Activated naive CD4-positive, alpha-beta T cell treated with anti-CD3 and anti-CD28 coated beads, Interleukin-2, amount 10 ng/mL, durations not matched to agents 7 days and 5 days (primary cell): ENCODE measurements at regions not wholly inside any gene's neighbourhood (a gene's known extent, or its start where the extent isn't known, plus 50 kb on each side); places are given as distances from the start of the nearest gene placed in this dataset.
A peak's percentile ranks its signal among the peaks of the same experiment; 100 is the strongest.

ENCODE experiments used
- CTCF ChIA-PET: fragments of 350-600 bp; sonication (Branson Sonifier 250); formaldehyde crosslinking; loops from one replicate; lab custom pipeline; 2021; ENCODE audit warnings: antibody characterized with exemption; lab: Charles Lee
- DNase-seq: peaks from one replicate; pipeline ENCODE4 v3.0.0-alpha.2; 2020
- H3K27ac Mint-ChIP-seq: one replicate; pipeline ENCODE4 v1.8.0; 2021; ENCODE audit warnings: mild to moderate bottlenecking, moderate library complexity, mixed read lengths
- H3K27me3 Mint-ChIP-seq: one replicate; pipeline ENCODE4 v1.8.0; 2021; ENCODE audit warnings: mild to moderate bottlenecking, mixed read lengths
- H3K36me3 Mint-ChIP-seq: one replicate; pipeline ENCODE4 v1.8.0; 2021; ENCODE audit warnings: mixed read lengths
- H3K4me1 Mint-ChIP-seq: one replicate; pipeline ENCODE4 v1.8.0; 2021; ENCODE audit warnings: mixed read lengths
- H3K4me3 Mint-ChIP-seq: one replicate; pipeline ENCODE4 v1.8.0; 2021; ENCODE audit warnings: mild to moderate bottlenecking, moderate library complexity, mixed read lengths
- H3K9me3 Mint-ChIP-seq: one replicate; pipeline ENCODE4 v1.8.0; 2021; ENCODE audit warnings: mixed read lengths

- H3K27ac Mint-ChIP-seq = no peak overlapping the region
Measured at GRCh38 chr15:85306946-85307686, 73.3 kb upstream of the AKAP13 start.

GRCh38 chr15:85307687-85308045 lies 72.7 kb upstream of the AKAP13 start:
- CTCF ChIA-PET = interaction anchor here (1.2 to 1.4 kb wide), 2 partner anchors 24 to 106 kb away, joined by 3 to 5 read pairs; no protein-coding TSS in a partner anchor
- Mint-ChIP-seq H3K4me3 (no peak overlapping the region), H3K27me3 (peaks cover 14% of the 10 kb centered on the region), H3K27ac (no peak overlapping the region), H3K9me3 (peaks cover 3% of the 10 kb centered on the region), H3K4me1 (peaks cover 17% of the 10 kb centered on the region), H3K36me3 (peaks cover 2% of the 10 kb centered on the region)
- DNase-seq = no peak

More at GRCh38 chr15:85306946-85307686, 73.3 kb upstream of the AKAP13 start:
- H3K4me1 Mint-ChIP-seq = peaks cover 15% of the 10 kb centered on the region
- no peak overlapping the region for H3K4me3 Mint-ChIP-seq
- peaks cover 11% of the 10 kb centered on the region for H3K27me3 Mint-ChIP-seq
- DNase-seq = no peak
- CTCF ChIA-PET = interaction anchor here (1.2 to 1.5 kb wide), 2 partner anchors 17 to 107 kb away, joined by 4 to 5 read pairs; no protein-coding TSS in a partner anchor
- H3K36me3 Mint-ChIP-seq = peaks cover 2% of the 10 kb centered on the region
- H3K9me3 Mint-ChIP-seq = peaks cover 3% of the 10 kb centered on the region

- Mint-ChIP-seq H3K9me3 (peaks cover 5% of the 10 kb centered on the region), H3K4me3 (no peak overlapping the region), H3K4me1 (peaks cover 44% of the 10 kb centered on the region), H3K36me3 (peaks cover 2% of the 10 kb centered on the region), H3K27me3 (peaks cover 14% of the 10 kb centered on the region), H3K27ac (no peak overlapping the region)
- CTCF ChIA-PET = interaction anchor here (1.4 to 2.2 kb wide), 2 partner anchors 19 to 98 kb away, joined by 3 to 13 read pairs; no protein-coding TSS in a partner anchor
- no peak for DNase-seq
Measured at GRCh38 chr15:85311647-85312046, 68.8 kb upstream of the AKAP13 start.

- H3K4me1 Mint-ChIP-seq = peaks cover 52% of the 10 kb centered on the region
- DNase-seq = no peak
- H3K36me3 Mint-ChIP-seq = peaks cover 2% of the 10 kb centered on the region
- H3K27ac Mint-ChIP-seq = no peak overlapping the region
- peaks cover 11% of the 10 kb centered on the region for H3K27me3 Mint-ChIP-seq
- peaks cover 5% of the 10 kb centered on the region for H3K9me3 Mint-ChIP-seq
- H3K4me3 Mint-ChIP-seq = no peak overlapping the region
- CTCF ChIA-PET = interaction anchor here (0.8 to 2.2 kb wide), 5 partner anchors 13 to 101 kb away, joined by 3 to 13 read pairs (median 4); partner anchors contain the start of gene AKAP13
Measured at GRCh38 chr15:85312486-85312885, 67.9 kb upstream of the AKAP13 start.

DNA sequence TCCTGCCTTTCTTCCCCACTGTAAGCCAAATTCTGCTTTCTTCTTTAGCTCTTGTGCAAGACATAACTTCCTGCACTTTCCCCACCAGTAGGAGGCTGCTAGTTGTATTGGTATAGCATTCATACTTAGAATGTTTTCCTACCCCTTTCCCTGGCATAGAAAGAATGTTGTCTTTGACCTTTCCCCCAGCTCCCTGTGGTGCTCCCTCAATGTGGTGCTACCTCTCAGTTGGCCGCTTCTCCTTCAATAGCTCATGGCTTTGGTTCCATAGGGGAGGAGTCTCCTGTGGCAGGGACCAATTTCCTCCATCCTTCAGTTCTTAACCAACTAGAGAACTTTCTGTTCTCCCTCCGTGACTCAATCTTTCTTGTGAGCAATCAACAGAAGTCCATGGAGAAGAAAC lies 67.5 kb upstream of the AKAP13 start:
- no peak overlapping the region for H3K4me3 Mint-ChIP-seq
- no peak overlapping the region for H3K27ac Mint-ChIP-seq
- peaks cover 2% of the 10 kb centered on the region for H3K36me3 Mint-ChIP-seq
- DNase-seq = no peak
- peaks cover 11% of the 10 kb centered on the region for H3K27me3 Mint-ChIP-seq
- CTCF ChIA-PET = interaction anchor here (0.5 to 2.2 kb wide), 6 partner anchors 14 to 101 kb away, joined by 3 to 13 read pairs (median 4); partner anchors contain the start of gene AKAP13
- H3K9me3 Mint-ChIP-seq = peaks cover 5% of the 10 kb centered on the region
- H3K4me1 Mint-ChIP-seq = peaks cover 56% of the 10 kb centered on the region

- Mint-ChIP-seq H3K27me3 (peaks cover 11% of the 10 kb centered on the region), H3K4me1 (peaks cover 56% of the 10 kb centered on the region)
- DNase-seq = no peak
Measured at GRCh38 chr15:85313339-85313738, 67.1 kb upstream of the AKAP13 start.

DNA sequence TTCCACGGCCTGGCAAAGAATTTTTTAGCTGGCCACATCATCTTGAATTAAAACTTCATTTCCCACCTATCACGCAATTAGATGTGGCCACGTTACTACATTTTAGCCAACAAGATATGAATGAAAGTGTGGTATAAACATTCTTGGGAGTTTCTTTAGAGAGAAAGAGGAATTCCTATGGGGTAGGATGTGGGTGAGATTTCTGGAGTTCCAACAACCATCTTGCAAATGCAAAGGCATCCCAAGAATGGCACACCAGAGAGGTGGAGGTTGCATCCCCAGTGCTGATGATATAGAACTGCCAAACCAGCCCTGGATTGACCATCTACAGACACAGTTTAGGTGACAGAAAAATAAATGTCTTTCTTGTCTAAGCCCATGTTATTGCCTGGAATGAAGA lies 66.3 kb upstream of the AKAP13 start:
- Mint-ChIP-seq H3K4me1 (peaks cover 56% of the 10 kb centered on the region), H3K9me3 (peaks cover 5% of the 10 kb centered on the region), H3K4me3 (no peak overlapping the region), H3K36me3 (no peaks in the 10 kb centered on the region), H3K27ac (no peak overlapping the region), H3K27me3 (peaks cover 11% of the 10 kb centered on the region)
- no peak for DNase-seq
- CTCF ChIA-PET = interaction anchor here (2.2 kb wide), 1 partner anchor 17 kb away, joined by 13 read pairs; no protein-coding TSS in a partner anchor

More at GRCh38 chr15:85313339-85313738, 67.1 kb upstream of the AKAP13 start:
- CTCF ChIA-PET = interaction anchor here (0.5 to 2.2 kb wide), 6 partner anchors 14 to 100 kb away, joined by 3 to 13 read pairs (median 4); partner anchors contain the start of gene AKAP13
- Mint-ChIP-seq H3K9me3 (peaks cover 5% of the 10 kb centered on the region), H3K4me3 (no peak overlapping the region), H3K36me3 (peaks cover 2% of the 10 kb centered on the region), H3K27ac (no peak overlapping the region)

DNA sequence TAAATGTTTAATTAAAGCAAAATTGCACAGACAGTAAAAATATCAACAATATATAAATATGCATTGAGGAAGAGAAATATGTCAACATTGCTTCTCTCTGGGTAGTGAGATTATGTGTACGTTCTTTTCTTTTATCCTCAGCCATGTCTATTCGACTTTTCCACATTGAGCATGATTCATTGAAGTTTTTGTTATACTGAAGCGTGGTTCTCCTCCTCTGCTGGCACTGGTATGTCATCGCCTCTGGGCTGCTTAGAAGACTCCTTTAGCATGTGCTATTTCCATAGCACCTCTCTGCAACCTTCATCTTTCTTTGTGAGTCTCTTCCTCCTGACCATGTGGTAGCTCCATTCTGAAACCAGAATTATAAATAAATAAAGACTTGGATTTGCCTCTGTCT lies 65.8 kb upstream of the AKAP13 start:
- H3K27me3 Mint-ChIP-seq = peaks cover 11% of the 10 kb centered on the region
- no peaks in the 10 kb centered on the region for H3K36me3 Mint-ChIP-seq
- peaks cover 55% of the 10 kb centered on the region for H3K4me1 Mint-ChIP-seq
- H3K27ac Mint-ChIP-seq = no peak overlapping the region
- CTCF ChIA-PET = no interaction called here
- no peak overlapping the region for H3K4me3 Mint-ChIP-seq
- H3K9me3 Mint-ChIP-seq = peaks cover 5% of the 10 kb centered on the region
- DNase-seq = no peak

DNA sequence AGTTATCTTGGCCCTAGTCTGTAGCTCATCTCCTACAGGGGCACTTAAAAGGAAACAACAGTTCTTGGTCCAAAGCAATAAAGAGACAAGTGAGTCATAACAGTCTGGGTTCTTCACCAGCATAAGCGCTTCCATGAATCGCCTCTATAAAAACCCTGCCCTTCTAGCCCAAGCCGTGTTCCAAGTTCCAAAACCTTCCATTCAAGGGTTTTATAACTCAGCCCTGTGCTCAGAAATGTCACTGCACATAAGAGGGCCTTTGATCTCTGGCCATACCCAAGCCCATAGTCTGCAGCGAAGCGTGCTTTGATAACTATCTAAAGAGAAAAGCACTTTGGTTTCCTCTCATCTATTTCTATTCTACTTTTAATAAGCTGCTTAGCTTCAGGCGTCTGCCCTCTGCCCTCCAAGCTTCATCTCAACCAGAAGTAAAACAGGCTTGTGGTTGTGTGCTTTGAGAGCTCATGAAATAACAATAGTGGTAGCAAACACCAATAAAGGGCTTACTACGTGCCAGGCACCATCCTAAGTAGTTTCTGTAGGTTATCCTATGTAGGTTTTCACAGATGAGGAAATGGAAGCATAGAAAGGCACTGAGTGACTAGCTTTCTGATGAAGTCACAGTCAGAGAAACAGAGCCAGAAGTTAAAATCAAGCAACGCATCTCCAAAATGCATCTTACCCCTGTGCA lies 64.0 kb upstream of the AKAP13 start:
- no peaks in the 10 kb centered on the region for H3K36me3 Mint-ChIP-seq
- H3K4me3 Mint-ChIP-seq = no peak overlapping the region
- peaks cover 55% of the 10 kb centered on the region for H3K4me1 Mint-ChIP-seq
- CTCF ChIA-PET = interaction anchor here (0.9 to 2.4 kb wide), 8 partner anchors 10 to 97 kb away, joined by 3 to 10 read pairs (median 4); no protein-coding TSS in a partner anchor
- DNase-seq = peak; percentile 48
- H3K27ac Mint-ChIP-seq = peak overlapping the region; percentile 84
- peaks cover 5% of the 10 kb centered on the region for H3K9me3 Mint-ChIP-seq
- peaks cover 11% of the 10 kb centered on the region for H3K27me3 Mint-ChIP-seq

- Mint-ChIP-seq H3K27ac (peak overlapping the region; percentile 67), H3K9me3 (peaks cover 5% of the 10 kb centered on the region), H3K27me3 (peaks cover under 1% of the 10 kb centered on the region), H3K4me3 (no peak overlapping the region), H3K4me1 (peaks cover 48% of the 10 kb centered on the region), H3K36me3 (no peaks in the 10 kb centered on the region)
- CTCF ChIA-PET = interaction anchor here (0.9 to 2.4 kb wide), 9 partner anchors 10 to 96 kb away, joined by 3 to 13 read pairs (median 4); partner anchors contain the start of gene AKAP13
- peak; percentile 28 for DNase-seq
Measured at GRCh38 chr15:85318048-85318731, 62.2 kb upstream of the AKAP13 start.

- peaks cover 7% of the 10 kb centered on the region for H3K9me3 Mint-ChIP-seq
- no peaks in the 10 kb centered on the region for H3K27me3 Mint-ChIP-seq
- no peak overlapping the region for H3K4me3 Mint-ChIP-seq
- no peaks in the 10 kb centered on the region for H3K36me3 Mint-ChIP-seq
- no peak for DNase-seq
- H3K27ac Mint-ChIP-seq = peak overlapping the region; percentile 67
- CTCF ChIA-PET = interaction anchor here (0.9 to 2.4 kb wide), 7 partner anchors 9 to 95 kb away, joined by 3 to 13 read pairs (median 7); partner anchors contain the start of gene AKAP13
- H3K4me1 Mint-ChIP-seq = peaks cover 46% of the 10 kb centered on the region
Measured at GRCh38 chr15:85318732-85319076, 61.7 kb upstream of the AKAP13 start.

GRCh38 chr15:85324202-85324601 lies 56.2 kb upstream of the AKAP13 start:
- Mint-ChIP-seq H3K4me1 (peaks cover 19% of the 10 kb centered on the region), H3K27ac (no peak overlapping the region), H3K9me3 (peaks cover 5% of the 10 kb centered on the region), H3K27me3 (no peaks in the 10 kb centered on the region), H3K4me3 (no peak overlapping the region), H3K36me3 (no peaks in the 10 kb centered on the region)
- CTCF ChIA-PET = no interaction called here
- DNase-seq = no peak

GRCh38 chr15:85325834-85326233 lies 54.6 kb upstream of the AKAP13 start:
- Mint-ChIP-seq H3K27me3 (no peaks in the 10 kb centered on the region), H3K36me3 (no peaks in the 10 kb centered on the region), H3K4me3 (no peak overlapping the region), H3K4me1 (peaks cover 32% of the 10 kb centered on the region), H3K9me3 (peaks cover 5% of the 10 kb centered on the region), H3K27ac (no peak overlapping the region)
- no peak for DNase-seq
- CTCF ChIA-PET = interaction anchor here (1.5 to 2.0 kb wide), 3 partner anchors 10 to 87 kb away, joined by 4 to 6 read pairs (median 6); no protein-coding TSS in a partner anchor
